Right cardiac atrium (tissue), 5 donors: ENCODE measurements at regions not wholly inside any gene's neighbourhood (a gene's known extent, or its start where the extent isn't known, plus 50 kb on each side); places are given as distances from the start of the nearest gene placed in this dataset.

ENCODE experiments used
- ATAC-seq, 2 donors: fragments of 200-7000 bp; cut with Tn5 transposase; one replicate each; pipeline versions ENCODE4 v1.8.0 to v1.9.1; 2020; ENCODE audit warnings: moderate library complexity in 2 of 2, mild to moderate bottlenecking in 1 of 2
- DNase-seq, 3 donors: peaks; one replicate each; pipeline ENCODE4 v3.0.0-alpha.2; 2020
- H3K27ac ChIP-seq: one replicate; pipeline ENCODE4 v1.5.1; 2013; ENCODE audit warnings: mild to moderate bottlenecking, low read length, control low read depth, moderate library complexity
- H3K27me3 ChIP-seq: one replicate; pipeline ENCODE4 v1.6.1; 2013; ENCODE audit not compliant: control insufficient read depth, insufficient read depth
- H3K4me1 ChIP-seq: one replicate; pipeline ENCODE4 v1.6.1; 2013; ENCODE audit warnings: low read length; ENCODE audit not compliant: control insufficient read depth, insufficient read depth
- H3K4me3 ChIP-seq: one replicate; pipeline ENCODE4 v1.5.1; 2013; ENCODE audit warnings: low read length, control low read depth
- H3K9me3 ChIP-seq: one replicate; pipeline ENCODE4 v1.6.1; 2013; ENCODE audit warnings: low read length; ENCODE audit not compliant: control insufficient read depth
- WGBS: extraction: QIAGEN DNeasy Blood & Tissue Kit; methylation state at CpG from one replicate; pipeline ENCODE4 v1.1.7; 2013; 5-methylcytosine and 5-hydroxymethylcytosine counted together
- intact Hi-C, 4 donors: fragments of 100-400 bp; cut with DNase I; formaldehyde crosslinking; loops; one replicate each; pipeline versions ENCODE4 v1.11.0 to v1.14.0; 2022 to 2023
- donor health status: healthy with polysubstance abuse.
- donor health status: DM: no; HTN: yes; CAD: no.
- donor health status: DM: no; HTN: no; CAD: no.
- donor health status: DM: no; HTN: yes; CAD: no; lungs with severe emphysema.
- donor health status: DM: yes; HTN: yes; CAD: no.

DNA sequence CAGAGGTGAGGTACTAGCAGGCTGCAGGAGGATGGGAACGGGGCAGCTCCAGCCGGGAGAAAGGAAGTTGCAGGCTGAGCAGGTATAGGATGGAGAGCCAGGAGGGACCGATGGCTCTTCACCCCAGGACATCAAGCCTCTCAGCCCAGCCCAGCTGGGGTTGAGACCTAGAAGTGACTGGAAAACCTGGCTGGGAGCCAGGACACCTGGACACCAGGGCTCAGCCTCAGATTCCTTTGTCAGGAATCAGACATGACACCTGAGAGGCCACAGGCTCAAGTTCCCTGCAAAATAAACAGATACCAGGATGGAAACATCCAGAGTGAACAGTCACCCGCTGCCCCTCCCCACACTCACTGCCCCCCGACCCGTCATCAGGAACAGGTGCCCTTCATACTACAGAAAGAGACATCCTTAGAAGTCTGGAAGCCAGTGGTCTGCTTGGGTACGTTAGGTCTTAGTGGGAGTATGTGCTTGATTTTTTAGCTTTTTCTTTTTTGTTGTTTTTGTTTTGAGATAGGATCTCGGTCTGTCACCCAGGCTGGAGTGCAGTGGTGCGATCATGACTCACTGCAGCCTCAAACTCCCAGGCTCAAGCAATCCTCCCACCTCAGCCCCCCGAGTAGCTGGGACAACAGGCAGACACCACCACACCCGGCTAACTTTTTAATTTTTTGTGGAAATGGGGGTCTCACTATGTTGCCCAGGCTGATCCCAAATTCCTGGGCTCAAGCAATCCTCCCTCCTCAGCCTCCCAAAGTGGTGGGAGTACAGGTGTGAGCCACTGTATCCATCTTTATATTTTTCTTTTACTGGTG is 74.5 kb upstream of the CALM2 start:
- no peak overlapping the region for H3K27ac ChIP-seq
- WGBS, result 85% methylated on average over 11 of the region's 11 CpGs
- intact Hi-C loops, result no loop called here

DNA sequence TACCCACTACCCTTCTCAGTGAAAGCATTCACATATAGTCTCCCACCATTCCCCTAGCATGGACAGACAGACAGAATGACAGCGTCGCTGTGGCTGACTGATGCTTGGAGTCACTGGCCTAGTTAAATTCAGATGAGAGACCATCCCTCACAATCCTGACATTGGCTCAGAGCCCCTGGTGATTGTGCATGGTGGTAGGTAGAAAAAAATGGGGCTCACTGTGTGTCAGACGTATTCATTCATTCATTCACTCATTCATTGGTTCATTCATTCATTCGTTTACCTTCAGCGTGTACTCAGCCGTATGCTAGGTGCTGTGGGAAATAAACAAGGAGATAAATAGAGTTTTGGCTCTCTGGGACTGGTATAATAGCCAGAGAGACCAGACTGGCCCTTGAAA is 73.6 kb upstream of the CALM2 start:
- DNase-seq (no peak), ATAC-seq (no peak)
- Histone ChIP-seq H3K27me3 (no peaks in the 10 kb centered on the region), H3K9me3 (no peaks in the 10 kb centered on the region), H3K4me1 (no peaks in the 10 kb centered on the region), H3K27ac (no peak overlapping the region), H3K4me3 (no peak overlapping the region)
- WGBS, result 92% methylated on average over 6 of the region's 6 CpGs
- intact Hi-C loops, result no loop called here

More for the DNA sequence above, 74.5 kb upstream of the CALM2 start:
- no peaks in the 10 kb centered on the region for H3K27me3 ChIP-seq
- H3K9me3 ChIP-seq, result no peaks in the 10 kb centered on the region
- ATAC-seq, result no peak
- H3K4me3 ChIP-seq, result no peak overlapping the region
- DNase-seq, result no peak
- no peaks in the 10 kb centered on the region for H3K4me1 ChIP-seq

DNA sequence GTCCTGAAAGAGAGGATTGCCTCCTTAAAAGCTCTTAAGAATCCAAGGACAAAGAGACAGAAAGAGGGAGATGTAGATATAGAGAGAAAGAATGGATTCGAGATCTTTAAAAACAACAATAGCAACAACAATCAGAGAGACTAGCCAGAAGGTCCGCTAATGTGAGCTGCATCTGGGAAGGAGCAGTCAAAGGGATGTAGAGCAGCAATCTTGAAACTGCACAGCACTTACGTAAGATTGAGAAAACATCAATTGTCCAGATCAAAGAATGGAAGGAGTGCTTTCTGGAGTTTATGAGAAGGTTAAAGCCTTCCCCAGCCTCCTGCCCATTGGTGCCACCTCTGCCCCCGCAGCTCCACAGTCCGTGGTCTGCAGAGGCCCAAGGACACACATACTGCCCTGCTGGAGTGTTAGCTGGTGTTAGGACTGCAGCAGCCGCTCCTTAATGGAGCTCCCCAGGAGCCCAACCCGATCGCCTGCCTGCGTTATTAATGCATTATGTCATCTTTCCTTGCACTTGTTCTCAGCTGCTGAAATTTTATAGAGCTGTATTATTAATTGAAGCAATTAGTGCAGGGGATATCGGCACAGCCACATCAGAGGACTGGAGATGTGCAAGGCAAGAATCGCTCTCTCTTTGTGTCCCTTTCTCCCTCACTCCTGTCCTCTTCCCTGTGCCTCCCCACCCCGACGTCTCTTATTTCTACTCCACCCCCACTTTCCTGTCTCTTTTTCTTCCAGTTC is 73.0 kb upstream of the CALM2 start:
- ATAC-seq, result peak in 1 of 2 donors; percentile 45
- no peak for DNase-seq
- intact Hi-C loops, result no loop called here

DNA sequence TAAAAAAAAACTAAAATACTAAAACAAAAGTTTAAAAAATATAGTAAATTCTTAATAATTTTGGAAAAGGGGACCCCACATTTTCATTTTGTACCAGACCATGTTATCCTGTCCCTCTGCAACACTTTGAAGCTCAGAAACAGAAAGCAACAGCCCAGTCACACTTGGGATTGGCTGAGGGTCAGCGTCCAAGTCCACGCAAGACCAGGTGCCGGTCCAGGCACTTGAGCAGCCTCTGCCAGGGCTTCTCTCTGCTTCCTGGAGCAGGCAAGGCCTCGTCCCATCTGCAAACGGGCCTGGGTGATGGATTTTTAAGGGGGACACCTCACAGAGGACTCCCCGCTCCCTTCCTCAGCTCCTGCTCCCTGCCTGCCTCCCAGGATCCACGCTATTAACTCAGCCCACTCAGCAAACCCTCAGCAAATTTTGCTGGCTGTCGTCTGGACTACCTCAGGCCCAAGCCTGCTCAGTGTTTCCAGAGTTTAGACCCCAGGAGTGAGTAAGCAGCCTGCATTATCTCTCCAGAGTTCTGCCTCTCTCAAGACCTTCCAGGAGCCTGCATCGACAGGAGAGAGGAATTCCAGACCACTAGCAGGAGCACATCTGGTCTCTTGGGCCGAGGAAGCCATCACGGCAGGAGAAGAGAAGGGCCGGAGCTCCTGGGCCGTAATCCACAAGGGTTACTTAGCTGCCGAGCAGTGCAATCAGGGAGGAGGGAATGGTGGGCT is 67.4 kb upstream of the CALM2 start:
- no peak overlapping the region for H3K27ac ChIP-seq
- ATAC-seq (no peak), DNase-seq (no peak)
- H3K9me3 ChIP-seq, result no peaks in the 10 kb centered on the region
- H3K27me3 ChIP-seq, result no peaks in the 10 kb centered on the region
- intact Hi-C loops, result no loop called here
- H3K4me1 ChIP-seq, result no peaks in the 10 kb centered on the region
- no peak overlapping the region for H3K4me3 ChIP-seq
- 63% methylated on average over 14 of the region's 14 CpGs for WGBS

More for the DNA sequence above, 73.0 kb upstream of the CALM2 start:
- WGBS, result 60% methylated on average over 13 of the region's 13 CpGs
- H3K4me1 ChIP-seq, result no peaks in the 10 kb centered on the region
- no peak overlapping the region for H3K4me3 ChIP-seq
- no peaks in the 10 kb centered on the region for H3K9me3 ChIP-seq
- H3K27ac ChIP-seq, result no peak overlapping the region
- H3K27me3 ChIP-seq, result no peaks in the 10 kb centered on the region

DNA sequence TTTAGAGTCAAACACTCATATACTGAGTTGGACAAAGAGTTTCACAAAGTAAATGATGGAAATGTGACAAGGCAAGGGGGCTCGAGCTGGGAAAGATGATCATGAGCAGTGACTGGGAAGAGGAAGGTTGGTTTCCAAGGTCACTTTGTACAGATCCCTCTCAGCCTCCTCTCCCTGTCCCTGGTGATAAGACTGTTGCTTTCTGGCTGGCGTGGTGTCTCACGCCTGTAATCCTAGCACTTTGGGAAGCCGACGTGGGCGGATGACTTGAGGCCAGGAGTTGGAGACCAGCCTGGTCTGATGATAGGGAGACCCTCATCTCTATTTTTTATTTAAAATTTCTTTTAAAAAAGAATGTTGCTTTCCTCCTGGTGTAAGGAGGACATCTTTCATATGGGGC is 65.4 kb upstream of the CALM2 start:
- no peak for ATAC-seq

DNA sequence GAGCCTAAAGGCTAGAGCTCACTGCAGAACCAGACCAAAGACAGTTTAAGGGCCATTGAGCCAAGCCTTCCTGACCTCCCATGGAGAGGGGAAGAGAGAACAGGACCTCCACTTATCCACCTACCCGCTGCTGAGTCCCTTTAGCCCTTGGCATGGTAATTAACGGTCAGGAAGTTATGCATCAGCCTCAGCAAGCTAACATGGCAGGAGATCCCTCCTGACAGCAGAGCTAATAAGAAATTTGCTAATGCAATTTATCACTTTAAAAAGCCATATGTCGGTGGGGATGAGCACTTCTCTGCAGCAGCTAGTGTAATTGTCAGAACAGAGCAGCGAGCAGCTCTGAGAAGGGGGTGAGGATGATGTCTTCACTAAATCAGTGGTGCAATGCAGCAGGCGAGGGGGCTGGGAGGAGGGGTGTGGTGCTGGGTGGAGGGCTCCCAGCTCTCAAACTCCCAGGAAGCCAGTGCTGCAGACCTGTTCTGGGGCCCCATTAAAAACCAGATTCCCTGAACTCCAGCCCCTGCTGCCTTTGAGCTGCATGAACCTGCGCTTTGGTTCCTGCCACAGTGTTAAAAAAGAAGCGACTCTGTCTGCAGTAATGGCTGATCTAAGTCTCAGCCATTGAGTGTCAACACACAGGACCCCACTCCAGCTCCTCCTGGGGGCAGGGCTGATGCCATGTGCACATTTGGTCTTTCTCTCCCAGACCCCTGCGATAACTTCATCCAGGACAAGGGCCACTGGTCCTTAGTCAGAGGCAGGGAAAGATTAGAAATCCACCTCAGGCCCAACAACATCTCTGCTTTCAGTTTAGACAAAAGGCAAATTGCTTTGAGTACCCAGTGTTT is 63.0 kb upstream of the CALM2 start:
- 82% methylated on average over 8 of the region's 8 CpGs for WGBS
- ATAC-seq, result no peak
- H3K27ac ChIP-seq, result no peak overlapping the region
- no peak for DNase-seq
- H3K4me3 ChIP-seq, result no peak overlapping the region
- H3K27me3 ChIP-seq, result no peaks in the 10 kb centered on the region
- H3K9me3 ChIP-seq, result no peaks in the 10 kb centered on the region
- peaks cover 3% of the 10 kb centered on the region for H3K4me1 ChIP-seq
- intact Hi-C loops, result no loop called here

More for the DNA sequence above, 65.4 kb upstream of the CALM2 start:
- WGBS, result 47% methylated on average over 6 of the region's 6 CpGs
- peak in 2 of 3 donors; percentile 24 to 55 for DNase-seq
- intact Hi-C loops, result no loop called here
- Histone ChIP-seq H3K9me3 (no peaks in the 10 kb centered on the region), H3K4me1 (peaks cover 3% of the 10 kb centered on the region), H3K27me3 (no peaks in the 10 kb centered on the region), H3K4me3 (no peak overlapping the region), H3K27ac (no peak overlapping the region)

DNA sequence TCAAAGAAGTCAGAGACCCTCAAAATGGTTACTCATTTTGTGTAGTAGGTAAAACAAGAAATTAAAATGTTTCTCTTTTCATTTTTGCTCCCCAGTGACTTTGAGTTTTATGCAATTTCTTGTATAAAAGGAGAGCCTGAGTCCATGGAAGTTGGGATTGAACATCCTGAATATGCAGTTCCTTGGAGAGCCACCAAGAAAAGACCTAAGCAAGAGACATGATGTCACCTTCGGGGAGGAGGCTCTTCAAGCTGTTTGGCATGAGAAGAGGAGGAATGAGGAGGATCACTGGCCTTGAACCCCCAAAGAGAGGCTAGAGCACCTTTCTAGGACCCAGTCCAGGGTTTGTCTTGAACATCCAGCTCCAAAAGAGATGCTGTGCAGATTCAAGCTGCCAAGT is 62.3 kb upstream of the CALM2 start:
- H3K9me3 ChIP-seq, result no peaks in the 10 kb centered on the region
- DNase-seq (no peak), ATAC-seq (no peak)
- H3K27me3 ChIP-seq, result no peaks in the 10 kb centered on the region
- 84% methylated on average over 1 of the region's 1 CpG for WGBS
- intact Hi-C loops, result no loop called here
- H3K4me1 ChIP-seq, result peaks cover 3% of the 10 kb centered on the region
- H3K4me3 ChIP-seq, result no peak overlapping the region
- no peak overlapping the region for H3K27ac ChIP-seq

DNA sequence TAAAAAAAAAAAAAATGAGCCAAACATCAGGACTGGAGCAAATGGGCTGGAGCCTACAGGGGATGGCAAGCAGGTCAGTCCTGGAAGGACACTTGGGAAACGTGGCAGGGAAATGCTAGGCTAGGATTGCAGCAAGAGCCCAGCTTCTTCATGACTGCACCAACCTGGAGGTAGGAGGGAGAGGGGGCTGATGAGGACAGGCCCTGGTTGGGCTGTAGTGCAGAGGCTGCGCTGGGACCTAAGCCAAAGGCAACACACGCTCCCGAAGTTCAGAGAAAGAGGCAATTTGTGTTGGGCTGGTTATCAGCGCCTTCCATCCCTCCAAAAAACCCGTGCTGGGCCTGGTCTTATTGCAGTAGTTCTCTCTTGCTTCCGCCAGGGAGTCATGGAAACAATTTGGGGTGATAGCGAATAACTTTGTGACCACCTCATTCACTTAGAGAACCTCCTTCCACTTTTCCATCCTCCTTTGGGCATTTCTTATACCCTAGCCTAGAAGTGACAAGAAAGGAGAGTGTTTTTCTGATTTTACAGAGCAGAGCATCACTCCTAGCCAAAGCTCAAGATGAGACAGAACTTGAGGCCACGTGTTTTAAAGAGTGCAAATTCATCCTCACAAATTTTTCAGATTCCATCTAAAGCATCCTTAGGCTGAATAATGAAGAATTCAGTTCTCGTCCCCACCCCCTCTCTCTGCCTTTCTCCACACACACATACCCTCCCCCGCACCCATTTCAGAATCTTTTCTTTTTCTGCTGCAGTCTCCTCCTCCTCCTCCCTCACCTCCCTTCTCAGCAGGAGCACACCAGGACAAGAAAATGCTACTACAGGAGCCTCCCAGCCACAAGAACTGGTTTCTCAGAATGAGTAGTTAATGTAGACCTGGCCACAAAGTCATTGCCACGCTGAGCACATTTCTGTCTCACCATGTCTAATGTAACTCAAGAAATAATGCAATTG is 61.3 kb upstream of the CALM2 start:
- H3K4me3 ChIP-seq, result no peak overlapping the region
- 56% methylated on average over 12 of the region's 12 CpGs for WGBS
- H3K27me3 ChIP-seq, result no peaks in the 10 kb centered on the region
- no peaks in the 10 kb centered on the region for H3K9me3 ChIP-seq
- ATAC-seq (peak; percentile 92 to 96), DNase-seq (peak; percentile 83 to 91 (median 90))
- intact Hi-C loops, result no loop called here
- H3K4me1 ChIP-seq, result peaks cover 3% of the 10 kb centered on the region
- H3K27ac ChIP-seq, result no peak overlapping the region

DNA sequence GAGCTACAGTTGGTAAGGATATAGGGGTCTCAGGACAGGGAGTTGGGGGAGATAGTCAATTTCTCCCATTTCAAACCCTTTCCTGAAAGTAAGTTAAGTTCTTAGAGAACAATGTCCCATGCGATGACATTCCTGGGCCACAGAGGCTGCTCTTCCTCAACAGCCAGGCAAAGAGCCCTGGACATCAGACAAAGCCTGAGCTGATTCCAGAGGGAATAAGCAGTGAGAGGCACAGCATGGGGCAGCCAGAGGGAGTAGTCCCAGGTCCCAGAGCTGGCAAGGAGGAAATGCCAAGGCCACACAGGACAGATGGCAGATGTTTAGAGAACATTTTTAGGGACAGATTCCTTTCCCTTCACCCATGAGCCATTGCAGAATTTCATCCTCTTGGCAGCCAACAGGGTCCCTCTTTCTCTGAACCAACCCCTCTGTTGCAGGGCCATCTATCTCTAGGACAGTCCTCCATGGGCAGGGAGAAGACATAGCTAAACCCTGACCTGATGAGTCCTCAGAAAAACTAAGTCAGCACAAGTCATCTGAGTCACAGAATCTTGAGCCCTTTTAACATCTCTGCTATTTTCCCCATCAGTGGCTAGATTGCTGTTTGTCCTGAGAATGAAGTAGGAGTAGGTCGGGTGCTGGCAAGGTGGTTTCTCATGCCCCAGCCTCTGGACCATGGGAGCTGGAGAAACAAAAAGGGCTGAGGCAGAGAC is 60.3 kb upstream of the CALM2 start:
- 65% methylated on average over 2 of the region's 2 CpGs for WGBS
- no peaks in the 10 kb centered on the region for H3K27me3 ChIP-seq
- peaks cover 3% of the 10 kb centered on the region for H3K4me1 ChIP-seq
- no peak for ATAC-seq
- DNase-seq, result no peak
- no peaks in the 10 kb centered on the region for H3K9me3 ChIP-seq
- H3K27ac ChIP-seq, result no peak overlapping the region
- intact Hi-C loops, result no loop called here
- no peak overlapping the region for H3K4me3 ChIP-seq
